ENCODE measurements at regions not wholly inside any gene's neighbourhood (a gene's known extent, or its start where the extent isn't known, plus 50 kb on each side); places are given as distances from the start of the nearest gene placed in this dataset.

DNA sequence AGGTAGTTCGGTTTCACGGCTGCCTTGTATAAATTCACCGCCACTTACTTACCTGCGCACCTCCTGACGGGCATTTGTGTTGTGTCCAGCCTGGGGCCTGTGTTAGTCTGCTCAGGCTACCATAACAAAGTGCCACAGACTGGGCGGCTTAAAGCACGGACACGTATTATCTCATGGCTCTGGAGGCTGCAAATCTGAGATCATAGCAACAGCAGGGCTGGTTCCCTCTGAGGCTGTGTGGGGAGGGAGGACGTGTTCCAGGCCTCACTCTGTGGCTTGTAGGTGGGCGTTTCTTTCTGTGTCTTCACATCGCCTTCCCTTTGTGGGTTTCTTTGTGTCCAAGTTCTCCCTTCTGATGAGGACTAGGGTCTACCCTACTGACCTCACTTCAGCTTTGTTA lies 93.5 kb upstream of the FZD10 start:
- no peak overlapping the region for H3K18ac ChIP-seq (ENCODE audit: extremely low read depth, low read length)
- no peaks in the 10 kb centered on the region for H3K23me2 ChIP-seq (ENCODE audit: low read depth, low read length)
- no peak overlapping the region for H2BK20ac ChIP-seq (ENCODE audit: low read length)
- H2BK12ac ChIP-seq (ENCODE audit: low read depth, low read length) = no peak overlapping the region
- H3K4ac ChIP-seq (replicated peaks; ENCODE audit: insufficient read length, low read depth, low read length) = no peak overlapping the region
- H4K20me1 ChIP-seq (replicated peaks in 1 of 2; ENCODE audit: control insufficient read depth in 1 of 2, insufficient read depth in 2 of 2, low read length in 2 of 2) = peaks cover 0 to 2% of the 10 kb centered on the region in 2 experiments
- ChIA-PET POLR2A (ENCODE audit: partially characterized antibody) (no interaction called here), CTCF (ENCODE audit: partially characterized antibody) (interaction anchor here (0.8 to 2.9 kb wide), 8 partner anchors 13 to 263 kb away, joined by 3 to 11 read pairs (median 4); no protein-coding TSS in a partner anchor)
- no peak overlapping the region for H2BK5ac ChIP-seq (ENCODE audit: low read depth, low read length)
- no peak overlapping the region for H3K4me2 ChIP-seq (ENCODE audit: insufficient read depth in 1 of 2, low read depth in 2 of 2, low read length in 2 of 2)
- TF ChIP-seq TAF1 (IDR thresholded peaks at IDR 0.05; ENCODE audit: low read depth, low read length) (no peak), POU5F1 (IDR thresholded peaks at IDR 0.05; ENCODE audit: low read depth, low read length) (no peak), BCL11A (IDR thresholded peaks at IDR 0.05; ENCODE audit: low read depth in 2 of 2, low read length in 2 of 2) (no peak)
- no peaks in the 10 kb centered on the region for H3K79me1 ChIP-seq (ENCODE audit: low read depth, low read length)
- H3K14ac ChIP-seq (ENCODE audit: insufficient read length) = no peak overlapping the region
- no peak overlapping the region for H4K5ac ChIP-seq (ENCODE audit: insufficient read length, low read depth, low read length)
- peaks cover 0 to 14% (median 5%) of the 10 kb centered on the region in 4 experiments; a peak in 4 of 7 replicates for H3K27me3 ChIP-seq (replicated peaks in 1 of 4; ENCODE audit: control insufficient read depth in 3 of 4, extremely low read depth in 1 of 4, insufficient read depth in 3 of 4, low read length in 3 of 4)
- no peak overlapping the region for H4K91ac ChIP-seq (replicated peaks; ENCODE audit: insufficient read length, low read length)
- DNase-seq (ENCODE audit: low read depth in 1 of 2, low spot score in 2 of 2) = no peak
- no peak overlapping the region for H2BK120ac ChIP-seq (replicated peaks; ENCODE audit: low read depth, low read length)
- no peak overlapping the region for H2BK15ac ChIP-seq (ENCODE audit: low read length)
- FAIRE-seq = no peak
- H3K4me1 ChIP-seq (replicated peaks in 1 of 4; ENCODE audit: control insufficient read depth in 3 of 4, insufficient read depth in 4 of 4, low read length in 3 of 4) = no peaks in the 10 kb centered on the region; a peak in 1 of 7 replicates
- no peaks in the 10 kb centered on the region for H3K9me3 ChIP-seq (ENCODE audit: insufficient read depth in 2 of 2, low read depth in 1 of 2, low read length in 1 of 2)
- no peaks in the 10 kb centered on the region for H3K36me3 ChIP-seq (ENCODE audit: control insufficient read depth in 2 of 4, insufficient read depth in 4 of 4, low read length in 3 of 4)
- no peak overlapping the region for H3K9ac ChIP-seq (replicated peaks in 1 of 4; ENCODE audit: extremely low read depth in 1 of 4, low read depth in 3 of 4, low read length in 3 of 4)
- no peak overlapping the region for H2AK5ac ChIP-seq (ENCODE audit: low read depth, low read length)
- 88% methylated on average over 11 of the region's 11 CpGs; no CpG with 5 or more reads in 1 of the 2 experiments for WGBS, 2 experiments (ENCODE audit: extremely low coverage in 1 of 2, insufficient coverage in 1 of 2, insufficient read length in 1 of 2, insufficient replicate concordance in 2 of 2, low coverage in 1 of 2, low lambda C conversion rate in 2 of 2, missing lambda C conversion rate in 1 of 2)
- H2AFZ ChIP-seq (ENCODE audit: low read length) = no peak overlapping the region
- H4K8ac ChIP-seq (ENCODE audit: extremely low read depth, insufficient read depth, low read length) = no peak overlapping the region
- H3K23ac ChIP-seq (ENCODE audit: insufficient read length) = no peak overlapping the region
- H3K27ac ChIP-seq (ENCODE audit: low read depth, low read length) = no peak overlapping the region
- no peak overlapping the region for H3K4me3 ChIP-seq (ENCODE audit: extremely low read depth in 1 of 4, insufficient read depth in 2 of 4, low read depth in 3 of 4, low read length in 4 of 4)
- no peak overlapping the region for H3K56ac ChIP-seq (replicated peaks; ENCODE audit: insufficient read length, low read depth, low read length)
- H3K79me2 ChIP-seq (ENCODE audit: control insufficient read depth in 1 of 2, insufficient read depth in 2 of 2, low read length in 2 of 2) = no peaks in the 10 kb centered on the region

All from H1 (cell line).